ENCODE measurements at regions not wholly inside any gene's neighbourhood (a gene's known extent, or its start where the extent isn't known, plus 50 kb on each side); places are given as distances from the start of the nearest gene placed in this dataset.

DNA sequence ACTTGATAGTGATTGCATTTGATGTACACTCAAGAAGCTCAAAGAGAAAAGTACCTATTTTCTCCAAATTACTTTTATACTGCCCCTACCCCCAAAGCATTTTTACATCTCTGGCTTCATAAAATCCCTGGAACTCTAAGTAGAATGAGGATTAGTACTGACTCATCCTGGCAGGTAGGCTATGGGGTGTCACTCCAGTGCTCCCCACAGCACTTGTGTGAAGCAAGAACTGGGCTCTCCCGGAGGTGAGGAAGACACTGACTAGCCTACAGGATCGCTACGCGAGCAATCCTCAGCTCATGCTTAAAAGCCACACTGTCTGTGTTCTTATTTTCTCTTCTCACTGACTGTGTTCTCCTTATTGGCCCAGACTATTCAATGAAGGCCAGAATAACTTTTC lies 90.4 kb upstream of the NDP start:
- Histone ChIP-seq H3K9me3 (ENCODE audit: low read length) (no peaks in the 10 kb centered on the region), H3K4me3 (ENCODE audit: low read length) (no peak overlapping the region), H3K27me3 (ENCODE audit: low read length) (no peaks in the 10 kb centered on the region), H3K9ac (ENCODE audit: low read length) (no peak overlapping the region), H3K4me1 (ENCODE audit: insufficient read depth, low read length) (peaks cover 25% of the 10 kb centered on the region), H3K4me2 (ENCODE audit: low read length) (peak overlapping the region; percentile 58; the same call in 1 of the 2 replicates), H4K20me1 (ENCODE audit: low read length) (no peaks in the 10 kb centered on the region), H3K36me3 (ENCODE audit: low read depth, low read length) (no peaks in the 10 kb centered on the region), H2AFZ (ENCODE audit: low read length) (no peak overlapping the region), H3K79me2 (ENCODE audit: low read length) (no peaks in the 10 kb centered on the region), H3F3A (ENCODE audit: low read length, unreplicated experiment) (peaks cover 3% of the 10 kb centered on the region), H3K27ac (ENCODE audit: low read length) (peak overlapping the region; percentile 76), H3K9me2 (replicated peaks; ENCODE audit: low read length) (no peaks in the 10 kb centered on the region)
- POLR2A ChIA-PET (ENCODE audit: unreplicated experiment) = no interaction called here
- TF ChIP-seq, protein P1, sequence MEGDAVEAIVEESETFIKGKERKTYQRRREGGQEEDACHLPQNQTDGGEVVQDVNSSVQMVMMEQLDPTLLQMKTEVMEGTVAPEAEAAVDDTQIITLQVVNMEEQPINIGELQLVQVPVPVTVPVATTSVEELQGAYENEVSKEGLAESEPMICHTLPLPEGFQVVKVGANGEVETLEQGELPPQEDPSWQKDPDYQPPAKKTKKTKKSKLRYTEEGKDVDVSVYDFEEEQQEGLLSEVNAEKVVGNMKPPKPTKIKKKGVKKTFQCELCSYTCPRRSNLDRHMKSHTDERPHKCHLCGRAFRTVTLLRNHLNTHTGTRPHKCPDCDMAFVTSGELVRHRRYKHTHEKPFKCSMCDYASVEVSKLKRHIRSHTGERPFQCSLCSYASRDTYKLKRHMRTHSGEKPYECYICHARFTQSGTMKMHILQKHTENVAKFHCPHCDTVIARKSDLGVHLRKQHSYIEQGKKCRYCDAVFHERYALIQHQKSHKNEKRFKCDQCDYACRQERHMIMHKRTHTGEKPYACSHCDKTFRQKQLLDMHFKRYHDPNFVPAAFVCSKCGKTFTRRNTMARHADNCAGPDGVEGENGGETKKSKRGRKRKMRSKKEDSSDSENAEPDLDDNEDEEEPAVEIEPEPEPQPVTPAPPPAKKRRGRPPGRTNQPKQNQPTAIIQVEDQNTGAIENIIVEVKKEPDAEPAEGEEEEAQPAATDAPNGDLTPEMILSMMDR (conservative IDR thresholded peaks at IDR 0.05; ENCODE audit: low read depth, low read length) = no peak
- TF ChIP-seq EZH2 (IDR thresholded peaks at IDR 0.05; ENCODE audit: low read length, unreplicated experiment) (no peak), EZH2phosphoT487 (IDR thresholded peaks at IDR 0.05; ENCODE audit: borderline replicate concordance, low read length) (no peak)
- DNase-seq = no peak
- intact Hi-C loops (cut with micrococcal nuclease) = no loop called here
- no peak for ATAC-seq
- no TSS peak for BruUV-seq (replicated peaks)
- CTCF ChIA-PET = no interaction called here

DNA sequence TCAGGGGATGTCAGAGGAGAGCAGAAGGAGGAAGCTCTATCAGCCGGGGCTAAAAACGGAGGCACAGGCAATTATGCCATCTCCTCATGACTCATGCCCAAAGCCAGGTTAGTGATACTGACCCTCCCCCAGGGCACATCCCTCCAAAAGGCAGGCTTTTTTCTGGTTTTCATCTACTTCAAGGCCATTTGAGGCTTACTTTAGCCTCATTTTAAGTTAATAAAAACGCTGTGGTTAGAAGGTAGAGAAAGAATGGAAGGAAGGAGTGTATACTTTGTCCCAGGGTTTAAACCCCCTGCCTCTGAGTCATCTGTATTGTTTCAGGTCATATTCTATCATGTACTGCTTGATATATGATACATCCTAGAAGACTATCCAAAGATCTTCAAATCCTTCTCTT lies 89.7 kb upstream of the NDP start:
- peaks cover 25% of the 10 kb centered on the region for H3K4me1 ChIP-seq (ENCODE audit: insufficient read depth, low read length)
- DNase-seq (peak; percentile 62), ATAC-seq (peak; percentile 88)
- no TSS peak for BruUV-seq (replicated peaks)
- H3K9me3 ChIP-seq (ENCODE audit: low read length) = no peaks in the 10 kb centered on the region
- H3K27ac ChIP-seq (ENCODE audit: low read length) = peak overlapping the region; percentile 76
- no peak overlapping the region; the same call in 1 of the 2 replicates for H3K4me3 ChIP-seq (ENCODE audit: low read length)
- TF ChIP-seq EZH2phosphoT487 (IDR thresholded peaks at IDR 0.05; ENCODE audit: borderline replicate concordance, low read length) (no peak), EZH2 (IDR thresholded peaks at IDR 0.05; ENCODE audit: low read length, unreplicated experiment) (no peak)
- TF ChIP-seq, protein P1 (conservative IDR thresholded peaks at IDR 0.05; ENCODE audit: low read depth, low read length) = no peak
- peaks cover 3% of the 10 kb centered on the region for H3F3A ChIP-seq (ENCODE audit: low read length, unreplicated experiment)
- peak overlapping the region; percentile 58 for H3K4me2 ChIP-seq (ENCODE audit: low read length)
- intact Hi-C loops (cut with micrococcal nuclease) = no loop called here
- H3K79me2 ChIP-seq (ENCODE audit: low read length) = no peaks in the 10 kb centered on the region
- POLR2A ChIA-PET (ENCODE audit: unreplicated experiment) = interaction anchor here (0.6 kb wide), 1 partner anchor 20 kb away, joined by 5 read pairs; no protein-coding TSS in a partner anchor
- CTCF ChIA-PET = no interaction called here
- no peak overlapping the region for H3K9ac ChIP-seq (ENCODE audit: low read length)
- no peaks in the 10 kb centered on the region for H3K27me3 ChIP-seq (ENCODE audit: low read length)
- H3K36me3 ChIP-seq (ENCODE audit: low read depth, low read length) = no peaks in the 10 kb centered on the region
- no peaks in the 10 kb centered on the region for H4K20me1 ChIP-seq (ENCODE audit: low read length)
- H3K9me2 ChIP-seq (replicated peaks; ENCODE audit: low read length) = no peaks in the 10 kb centered on the region
- H2AFZ ChIP-seq (ENCODE audit: low read length) = 0 out of 2 replicates have a peak overlapping the region, but pooled peaks have one; percentile 45

- Histone ChIP-seq H3K79me2 (ENCODE audit: low read length) (no peaks in the 10 kb centered on the region), H3K4me2 (ENCODE audit: low read length) (peak overlapping the region; percentile 58), H3F3A (ENCODE audit: low read length, unreplicated experiment) (peaks cover 3% of the 10 kb centered on the region), H3K9ac (ENCODE audit: low read length) (no peak overlapping the region), H3K4me1 (ENCODE audit: insufficient read depth, low read length) (peaks cover 25% of the 10 kb centered on the region), H3K4me3 (ENCODE audit: low read length) (no peak overlapping the region; the same call in 1 of the 2 replicates), H3K9me2 (replicated peaks; ENCODE audit: low read length) (no peaks in the 10 kb centered on the region), H4K20me1 (ENCODE audit: low read length) (no peaks in the 10 kb centered on the region), H2AFZ (ENCODE audit: low read length) (0 out of 2 replicates have a peak overlapping the region, but pooled peaks have one; percentile 45), H3K27ac (ENCODE audit: low read length) (peak overlapping the region; percentile 76), H3K9me3 (ENCODE audit: low read length) (no peaks in the 10 kb centered on the region), H3K27me3 (ENCODE audit: low read length) (no peaks in the 10 kb centered on the region), H3K36me3 (ENCODE audit: low read depth, low read length) (no peaks in the 10 kb centered on the region)
- ChIA-PET POLR2A (ENCODE audit: unreplicated experiment) (no interaction called here), CTCF (no interaction called here)
- TF ChIP-seq, protein P1 (conservative IDR thresholded peaks at IDR 0.05; ENCODE audit: low read depth, low read length) = no peak
- BruUV-seq (replicated peaks) = no TSS peak
- ATAC-seq (peak; percentile 33; the same call in 1 of the 2 replicates), DNase-seq (no peak)
- intact Hi-C loops (cut with micrococcal nuclease) = no loop called here
Measured at GRCh38 chrX:44061968-44062614, 88.9 kb upstream of the NDP start.
